ENCODE measurements at regions not wholly inside any gene's neighbourhood (a gene's known extent, or its start where the extent isn't known, plus 50 kb on each side); places are given as distances from the start of the nearest gene placed in this dataset.
"Not testable (repeated sequence)": the region's sequence is repeated elsewhere in the genome, so short reads cannot be mapped to it uniquely, and the experiment has no call there.

GRCh38 chr2:196502386-196502785, 137.1 kb upstream of the CCDC150 start:
- DNase-seq, result no peak

- DNase-seq, result no peak
Measured at GRCh38 chr2:196503398-196503797, 136.1 kb upstream of the CCDC150 start.

- DNase-seq, result no peak
Measured at GRCh38 chr2:196504788-196505187, 134.7 kb upstream of the CCDC150 start.

- DNase-seq, result no peak
Measured at GRCh38 chr2:196510246-196510645, 129.3 kb upstream of the CCDC150 start.

GRCh38 chr2:196511258-196512168, 128.0 kb upstream of the CCDC150 start:
- no peak for DNase-seq

- no peak for DNase-seq
Measured at GRCh38 chr2:196513796-196514526, 125.6 kb upstream of the CCDC150 start.

GRCh38 chr2:196514641-196515040, 124.9 kb upstream of the CCDC150 start:
- DNase-seq, result no peak

GRCh38 chr2:196515051-196515450, 124.5 kb upstream of the CCDC150 start:
- DNase-seq, result no peak

GRCh38 chr2:196515608-196516007, 123.9 kb upstream of the CCDC150 start:
- no peak for DNase-seq

- no peak for DNase-seq
Measured at GRCh38 chr2:196516564-196516963, 123.0 kb upstream of the CCDC150 start.

- DNase-seq, result no peak
Measured at GRCh38 chr2:196520605-196521004, 118.9 kb upstream of the CCDC150 start.

GRCh38 chr2:196526981-196527725, 112.4 kb upstream of the CCDC150 start:
- DNase-seq, result not testable (repeated sequence)

- no peak for DNase-seq
Measured at GRCh38 chr2:196528486-196529223, 110.9 kb upstream of the CCDC150 start.

- no peak for DNase-seq
Measured at GRCh38 chr2:196530910-196531309, 108.6 kb upstream of the CCDC150 start.

GRCh38 chr2:196533772-196534397, 105.6 kb upstream of the CCDC150 start:
- DNase-seq, result no peak

- DNase-seq, result no peak
Measured at GRCh38 chr2:196534495-196534894, 105.0 kb upstream of the CCDC150 start.

GRCh38 chr2:196535061-196535460, 104.5 kb upstream of the CCDC150 start:
- DNase-seq, result no peak

GRCh38 chr2:196535742-196536141, 103.8 kb upstream of the CCDC150 start:
- DNase-seq, result no peak

GRCh38 chr2:196537311-196537710, 102.2 kb upstream of the CCDC150 start:
- no peak for DNase-seq

GRCh38 chr2:196538189-196538588, 101.3 kb upstream of the CCDC150 start:
- no peak for DNase-seq

GRCh38 chr2:196538646-196539045, 100.9 kb upstream of the CCDC150 start:
- no peak for DNase-seq

GRCh38 chr2:196544906-196545433, 94.5 kb upstream of the CCDC150 start:
- no peak for DNase-seq

All from activated CD4-positive, CD25-positive, alpha-beta regulatory T cell (primary cell).